ENCODE measurements at regions not wholly inside any gene's neighbourhood (a gene's known extent, or its start where the extent isn't known, plus 50 kb on each side); places are given as distances from the start of the nearest gene placed in this dataset.

GRCh38 chr9:104984542-104984941, 56.6 kb upstream of the ABCA1 start:
- Histone ChIP-seq H3K4me1 (ENCODE audit: low read depth) (no peaks in the 10 kb centered on the region), H3K27me3 (no peaks in the 10 kb centered on the region), H3K4me3 (no peak overlapping the region), H3K27ac (no peak overlapping the region), H3K36me3 (no peaks in the 10 kb centered on the region), H3K9me3 (ENCODE audit: low read depth) (no peaks in the 10 kb centered on the region)
- no peak for TF ChIP-seq CTCF (IDR thresholded peaks at IDR 0.05; ENCODE audit: low read depth, low read length)
- no peak for DNase-seq (ENCODE audit: low read depth in 1 of 2, low spot score in 1 of 2)

GRCh38 chr9:104984948-104985347, 57.0 kb upstream of the ABCA1 start:
- no peak overlapping the region for H3K27ac ChIP-seq
- DNase-seq (ENCODE audit: low read depth in 1 of 2, low spot score in 1 of 2): no peak
- no peak overlapping the region for H3K4me3 ChIP-seq
- no peaks in the 10 kb centered on the region for H3K4me1 ChIP-seq (ENCODE audit: low read depth)
- no peak for TF ChIP-seq CTCF (IDR thresholded peaks at IDR 0.05; ENCODE audit: low read depth, low read length)
- H3K27me3 ChIP-seq: no peaks in the 10 kb centered on the region
- H3K9me3 ChIP-seq (ENCODE audit: low read depth): no peaks in the 10 kb centered on the region
- no peaks in the 10 kb centered on the region for H3K36me3 ChIP-seq

- H3K27me3 ChIP-seq: no peaks in the 10 kb centered on the region
- DNase-seq (ENCODE audit: low read depth in 1 of 2, low spot score in 1 of 2): no peak
- no peak for TF ChIP-seq CTCF (IDR thresholded peaks at IDR 0.05; ENCODE audit: low read depth, low read length)
- H3K9me3 ChIP-seq (ENCODE audit: low read depth): no peaks in the 10 kb centered on the region
- H3K27ac ChIP-seq: no peak overlapping the region
- no peak overlapping the region for H3K4me3 ChIP-seq
- H3K36me3 ChIP-seq: no peaks in the 10 kb centered on the region
- H3K4me1 ChIP-seq (ENCODE audit: low read depth): no peaks in the 10 kb centered on the region
Measured at GRCh38 chr9:104986096-104986495, 58.1 kb upstream of the ABCA1 start.

- H3K27ac ChIP-seq: no peak overlapping the region
- H3K4me1 ChIP-seq (ENCODE audit: low read depth): peaks cover 10% of the 10 kb centered on the region
- no peaks in the 10 kb centered on the region for H3K27me3 ChIP-seq
- no peak for TF ChIP-seq CTCF (IDR thresholded peaks at IDR 0.05; ENCODE audit: low read depth, low read length)
- no peak overlapping the region for H3K4me3 ChIP-seq
- peak in 1 of 2 donors; percentile 32 for DNase-seq (ENCODE audit: low read depth in 1 of 2, low spot score in 1 of 2)
- H3K36me3 ChIP-seq: no peaks in the 10 kb centered on the region
- no peaks in the 10 kb centered on the region for H3K9me3 ChIP-seq (ENCODE audit: low read depth)
Measured at GRCh38 chr9:104987743-104988142, 59.8 kb upstream of the ABCA1 start.

GRCh38 chr9:104988539-104988938, 60.6 kb upstream of the ABCA1 start:
- Histone ChIP-seq H3K4me3 (no peak overlapping the region), H3K9me3 (ENCODE audit: low read depth) (no peaks in the 10 kb centered on the region), H3K4me1 (ENCODE audit: low read depth) (peaks cover 17% of the 10 kb centered on the region), H3K27me3 (no peaks in the 10 kb centered on the region), H3K36me3 (no peaks in the 10 kb centered on the region), H3K27ac (no peak overlapping the region)
- TF ChIP-seq CTCF (IDR thresholded peaks at IDR 0.05; ENCODE audit: low read depth, low read length): no peak
- DNase-seq (ENCODE audit: low read depth in 1 of 2, low spot score in 1 of 2): peak in 1 of 2 donors; percentile 20
